ENCODE measurements at regions not wholly inside any gene's neighbourhood (a gene's known extent, or its start where the extent isn't known, plus 50 kb on each side); places are given as distances from the start of the nearest gene placed in this dataset.

DNA sequence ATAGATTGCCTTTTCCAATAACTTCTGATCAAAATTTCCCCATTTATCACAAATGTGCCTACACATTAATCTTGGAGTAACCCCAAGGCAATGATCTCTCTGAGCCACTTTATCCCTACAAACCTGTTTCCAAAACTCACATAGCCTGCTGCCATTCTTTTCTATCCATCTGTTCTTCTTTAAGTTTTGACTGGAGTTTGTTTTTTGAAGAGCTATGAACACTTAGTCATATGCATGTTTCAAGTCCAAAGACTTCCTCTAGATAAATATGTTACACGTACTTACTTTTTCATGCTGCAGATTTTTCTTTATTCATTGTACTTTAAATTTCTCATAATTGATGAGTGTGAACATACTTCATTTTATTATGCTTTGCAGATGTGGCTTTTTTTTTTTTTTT, 488.9 kb upstream of the CITED2 start:
- no peaks in the 10 kb centered on the region for H3K36me3 Mint-ChIP-seq
- no peak for DNase-seq
- H3K27ac Mint-ChIP-seq, result no peak overlapping the region
- no peaks in the 10 kb centered on the region for H3K27me3 Mint-ChIP-seq
- no peaks in the 10 kb centered on the region for H3K9me3 Mint-ChIP-seq
- no peak overlapping the region for H3K4me3 Mint-ChIP-seq
- CTCF ChIA-PET, result no interaction called here
- H3K4me1 Mint-ChIP-seq, result no peaks in the 10 kb centered on the region

GRCh38 chr6:139862311-139862710, 487.9 kb upstream of the CITED2 start:
- Mint-ChIP-seq H3K27me3 (no peaks in the 10 kb centered on the region), H3K9me3 (no peaks in the 10 kb centered on the region), H3K4me1 (no peaks in the 10 kb centered on the region), H3K36me3 (no peaks in the 10 kb centered on the region), H3K4me3 (no peak overlapping the region), H3K27ac (no peak overlapping the region)
- no peak for DNase-seq
- CTCF ChIA-PET, result no interaction called here

- no peaks in the 10 kb centered on the region for H3K27me3 Mint-ChIP-seq
- no peak overlapping the region for H3K4me3 Mint-ChIP-seq
- H3K36me3 Mint-ChIP-seq, result no peaks in the 10 kb centered on the region
- no peaks in the 10 kb centered on the region for H3K4me1 Mint-ChIP-seq
- no peaks in the 10 kb centered on the region for H3K9me3 Mint-ChIP-seq
- DNase-seq, result no peak
- no peak overlapping the region for H3K27ac Mint-ChIP-seq
- CTCF ChIA-PET, result no interaction called here
These were observed 485.8 kb upstream of the CITED2 start for GRCh38 chr6:139860203-139860602.

DNA sequence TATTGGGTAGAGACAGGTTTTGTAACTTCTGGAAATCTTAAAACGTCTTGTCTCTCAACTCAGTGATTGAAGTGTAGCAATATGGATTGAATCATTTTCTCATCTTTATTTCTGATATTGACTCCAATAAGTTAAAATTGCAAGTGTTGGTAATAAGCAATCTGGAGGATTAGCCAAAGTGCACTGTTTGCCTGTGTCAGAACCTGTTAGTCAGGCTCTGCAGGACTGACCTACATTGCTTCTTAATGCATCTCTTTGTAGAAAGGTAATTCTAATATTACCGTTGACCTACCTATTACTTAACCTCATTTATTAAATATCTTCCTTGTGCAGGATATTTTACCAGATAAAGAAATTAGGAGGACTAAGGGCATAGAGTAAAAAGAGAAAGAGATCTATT, 484.0 kb upstream of the CITED2 start:
- Mint-ChIP-seq H3K27ac (no peak overlapping the region), H3K4me3 (no peak overlapping the region), H3K27me3 (no peaks in the 10 kb centered on the region), H3K9me3 (no peaks in the 10 kb centered on the region), H3K36me3 (no peaks in the 10 kb centered on the region), H3K4me1 (no peaks in the 10 kb centered on the region)
- CTCF ChIA-PET, result no interaction called here
- no peak for DNase-seq

DNA sequence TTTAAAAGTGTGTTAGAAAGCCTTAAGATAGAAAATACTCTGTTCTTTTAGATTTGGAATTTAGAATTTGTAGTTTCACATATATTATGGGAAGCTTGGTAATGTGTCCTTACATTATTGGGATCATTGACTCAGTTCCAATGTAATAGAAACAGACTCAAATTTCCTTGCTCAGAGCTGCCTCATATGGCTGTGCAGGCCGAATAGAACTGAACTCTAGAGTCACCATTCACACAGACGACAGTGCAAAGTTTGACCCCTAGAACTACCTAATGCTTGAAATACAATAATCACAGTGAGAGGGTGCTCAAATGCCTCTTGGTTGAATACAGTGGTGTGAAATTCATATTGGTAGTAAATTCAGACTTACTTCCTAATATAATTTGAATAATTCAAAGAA, 482.7 kb upstream of the CITED2 start:
- Mint-ChIP-seq H3K4me1 (no peaks in the 10 kb centered on the region), H3K36me3 (no peaks in the 10 kb centered on the region), H3K4me3 (no peak overlapping the region), H3K27me3 (no peaks in the 10 kb centered on the region), H3K9me3 (no peaks in the 10 kb centered on the region), H3K27ac (no peak overlapping the region)
- CTCF ChIA-PET, result no interaction called here
- no peak for DNase-seq

DNA sequence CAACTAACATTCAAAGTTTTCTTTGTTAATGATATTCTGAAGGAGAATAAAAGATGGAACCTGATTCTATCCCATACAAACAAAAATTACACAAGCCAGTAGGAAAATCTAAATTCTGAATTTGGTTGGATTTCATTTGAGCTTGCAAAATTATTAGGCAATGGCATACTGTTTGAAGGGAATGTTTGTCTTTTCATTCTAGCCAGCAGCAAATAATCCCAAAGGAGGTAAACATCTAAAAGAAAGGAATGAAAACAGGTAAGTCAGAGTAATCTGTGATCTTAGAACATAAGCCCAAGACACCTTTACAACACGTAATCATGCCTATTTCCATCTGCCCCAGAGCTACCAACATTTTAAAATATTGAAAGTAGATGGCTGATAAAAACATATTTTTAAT, 482.1 kb upstream of the CITED2 start:
- H3K27ac Mint-ChIP-seq, result no peak overlapping the region
- H3K36me3 Mint-ChIP-seq, result no peaks in the 10 kb centered on the region
- DNase-seq, result no peak
- H3K4me1 Mint-ChIP-seq, result no peaks in the 10 kb centered on the region
- no peaks in the 10 kb centered on the region for H3K9me3 Mint-ChIP-seq
- H3K27me3 Mint-ChIP-seq, result no peaks in the 10 kb centered on the region
- H3K4me3 Mint-ChIP-seq, result no peak overlapping the region
- CTCF ChIA-PET, result no interaction called here

- no peaks in the 10 kb centered on the region for H3K9me3 Mint-ChIP-seq
- no peaks in the 10 kb centered on the region for H3K4me1 Mint-ChIP-seq
- no peak for DNase-seq
- H3K4me3 Mint-ChIP-seq, result no peak overlapping the region
- no peaks in the 10 kb centered on the region for H3K27me3 Mint-ChIP-seq
- H3K36me3 Mint-ChIP-seq, result no peaks in the 10 kb centered on the region
- CTCF ChIA-PET, result no interaction called here
- no peak overlapping the region for H3K27ac Mint-ChIP-seq
These were observed 481.3 kb upstream of the CITED2 start for GRCh38 chr6:139855671-139856311.

DNA sequence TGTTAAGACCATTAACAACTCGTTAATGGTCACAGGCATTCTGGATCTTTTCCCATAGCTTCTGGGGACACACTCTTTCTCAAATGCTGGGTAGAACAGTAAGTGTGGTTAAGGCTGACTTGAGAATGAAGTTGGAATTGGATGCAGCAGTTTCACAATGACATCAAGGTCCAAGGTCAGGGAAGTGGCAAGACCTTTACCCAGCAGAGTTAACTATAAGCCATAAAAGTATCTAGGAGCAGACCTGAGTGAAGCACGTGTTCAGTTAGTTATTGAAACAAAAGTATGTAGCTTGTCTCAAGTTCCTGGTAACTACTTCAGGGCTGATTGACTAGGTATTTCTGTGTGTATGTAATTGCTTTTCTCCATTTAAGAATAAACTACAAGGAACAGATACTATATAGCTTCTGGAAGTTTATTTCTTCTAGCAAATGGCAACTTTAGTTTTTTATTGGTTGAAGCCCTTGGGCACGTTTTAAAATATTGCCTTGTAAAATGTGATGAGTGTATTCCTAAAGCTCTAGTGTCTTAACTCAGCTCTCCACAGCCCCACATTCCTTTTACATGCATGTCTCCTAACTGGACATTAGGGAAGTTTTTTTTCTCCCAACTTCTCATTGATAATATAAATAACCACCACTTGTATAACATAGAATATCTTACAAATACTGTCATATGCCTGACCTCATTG, 479.0 kb upstream of the CITED2 start:
- H3K4me3 Mint-ChIP-seq, result no peak overlapping the region
- H3K4me1 Mint-ChIP-seq, result no peaks in the 10 kb centered on the region
- DNase-seq, result no peak
- H3K27me3 Mint-ChIP-seq, result no peaks in the 10 kb centered on the region
- H3K27ac Mint-ChIP-seq, result no peak overlapping the region
- no peaks in the 10 kb centered on the region for H3K9me3 Mint-ChIP-seq
- CTCF ChIA-PET, result no interaction called here
- H3K36me3 Mint-ChIP-seq, result no peaks in the 10 kb centered on the region

DNA sequence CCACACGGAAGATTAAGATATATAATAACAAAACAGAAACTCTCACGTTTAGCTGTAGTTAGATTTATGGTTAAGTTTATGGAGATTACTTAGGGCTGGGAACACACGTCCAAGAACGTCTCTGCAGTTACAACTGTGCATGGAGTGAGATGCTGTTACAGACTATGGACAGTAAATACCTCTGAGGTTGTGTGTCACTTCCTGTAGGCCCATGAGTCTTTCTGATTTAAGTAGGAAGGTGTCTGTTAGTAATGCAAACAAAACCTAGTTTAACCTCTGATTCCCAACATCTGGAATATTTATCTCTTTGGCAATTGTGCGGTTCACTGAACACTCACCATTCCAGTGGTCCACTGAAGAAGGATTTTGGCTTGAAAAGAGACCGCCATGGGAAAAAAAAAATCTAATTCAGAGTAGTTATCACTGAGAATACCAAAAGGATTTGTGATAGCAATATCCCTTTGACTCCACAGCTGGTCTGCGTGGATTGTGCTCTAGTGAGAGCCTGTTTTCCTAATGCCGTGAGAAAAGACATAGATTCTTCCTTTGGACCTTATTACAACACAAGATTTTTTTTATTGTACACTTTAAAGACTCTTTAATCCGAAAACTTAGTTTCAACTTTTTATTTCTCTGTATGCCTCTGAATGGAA, 478.2 kb upstream of the CITED2 start:
- H3K4me1 Mint-ChIP-seq, result no peaks in the 10 kb centered on the region
- H3K27me3 Mint-ChIP-seq, result no peaks in the 10 kb centered on the region
- H3K4me3 Mint-ChIP-seq, result no peak overlapping the region
- no peaks in the 10 kb centered on the region for H3K36me3 Mint-ChIP-seq
- CTCF ChIA-PET, result no interaction called here
- no peaks in the 10 kb centered on the region for H3K9me3 Mint-ChIP-seq
- no peak overlapping the region for H3K27ac Mint-ChIP-seq
- no peak for DNase-seq

DNA sequence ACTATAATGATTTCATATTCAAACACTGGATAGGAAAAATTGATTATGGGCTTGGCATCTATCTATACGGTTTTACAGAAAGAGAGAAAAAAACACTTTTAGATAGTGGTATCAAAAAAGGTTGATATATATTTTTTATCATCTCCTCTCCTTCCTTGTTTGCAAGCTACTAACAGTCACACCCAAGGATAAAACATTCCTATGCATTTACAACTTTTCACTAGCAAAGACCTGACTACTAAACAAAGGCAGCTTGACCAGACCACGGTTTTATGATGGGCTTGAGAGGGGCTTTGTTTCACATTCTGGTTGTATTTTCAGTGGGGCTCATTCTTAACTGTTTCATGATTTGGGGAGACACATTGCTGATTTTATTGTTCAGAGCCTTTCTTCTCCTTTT, 477.6 kb upstream of the CITED2 start:
- Mint-ChIP-seq H3K36me3 (no peaks in the 10 kb centered on the region), H3K27ac (no peak overlapping the region), H3K27me3 (no peaks in the 10 kb centered on the region), H3K4me3 (no peak overlapping the region), H3K9me3 (no peaks in the 10 kb centered on the region), H3K4me1 (no peaks in the 10 kb centered on the region)
- CTCF ChIA-PET, result no interaction called here
- no peak for DNase-seq

GRCh38 chr6:139851206-139851605, 476.8 kb upstream of the CITED2 start:
- CTCF ChIA-PET, result no interaction called here
- no peaks in the 10 kb centered on the region for H3K36me3 Mint-ChIP-seq
- no peaks in the 10 kb centered on the region for H3K4me1 Mint-ChIP-seq
- H3K9me3 Mint-ChIP-seq, result no peaks in the 10 kb centered on the region
- no peak overlapping the region for H3K27ac Mint-ChIP-seq
- no peak for DNase-seq
- no peak overlapping the region for H3K4me3 Mint-ChIP-seq
- no peaks in the 10 kb centered on the region for H3K27me3 Mint-ChIP-seq

DNA sequence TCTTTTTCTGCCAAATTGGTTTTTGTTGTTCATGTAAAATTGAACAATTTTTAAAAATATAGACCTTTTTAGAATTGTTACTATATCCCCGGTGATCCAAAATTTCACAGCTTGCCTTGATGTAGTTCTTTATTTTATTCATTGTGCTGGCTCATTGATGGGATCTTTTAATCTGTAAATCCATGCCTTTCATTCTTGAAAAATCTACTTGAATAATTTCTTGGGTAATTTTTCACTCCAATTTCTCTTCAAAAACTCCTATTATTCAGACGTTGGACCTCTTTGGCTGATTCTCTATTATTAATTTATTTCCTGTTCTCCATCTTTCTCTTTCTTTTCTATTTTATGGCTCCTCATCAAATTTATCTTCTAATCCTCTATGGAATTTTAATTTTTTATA, 476.1 kb upstream of the CITED2 start:
- no peak for DNase-seq
- Mint-ChIP-seq H3K36me3 (no peaks in the 10 kb centered on the region), H3K9me3 (no peaks in the 10 kb centered on the region), H3K27me3 (no peaks in the 10 kb centered on the region), H3K4me3 (no peak overlapping the region), H3K4me1 (no peaks in the 10 kb centered on the region), H3K27ac (no peak overlapping the region)
- CTCF ChIA-PET, result no interaction called here

DNA sequence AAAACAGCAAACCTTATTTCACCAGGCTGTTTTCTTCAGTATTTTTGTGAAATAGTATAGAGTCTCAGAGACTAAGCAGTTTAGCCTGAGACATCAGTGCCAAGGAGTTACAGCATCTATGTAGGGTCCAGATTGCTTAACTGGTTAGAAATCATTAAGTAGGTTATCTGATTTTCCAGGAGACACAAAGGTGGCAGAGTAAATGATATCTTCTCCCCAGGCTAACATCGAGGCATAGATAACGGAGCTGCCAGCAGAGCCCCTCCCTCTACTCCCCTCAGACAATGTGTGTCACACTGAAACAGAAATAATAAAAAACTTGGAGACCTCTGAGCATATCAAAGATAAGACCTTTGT, 473.0 kb upstream of the CITED2 start:
- Mint-ChIP-seq H3K27me3 (no peaks in the 10 kb centered on the region), H3K9me3 (no peaks in the 10 kb centered on the region), H3K4me1 (no peaks in the 10 kb centered on the region), H3K27ac (no peak overlapping the region), H3K36me3 (no peaks in the 10 kb centered on the region), H3K4me3 (no peak overlapping the region)
- DNase-seq, result no peak
- CTCF ChIA-PET, result no interaction called here

- Mint-ChIP-seq H3K36me3 (no peaks in the 10 kb centered on the region), H3K4me3 (no peak overlapping the region), H3K4me1 (no peaks in the 10 kb centered on the region), H3K27ac (no peak overlapping the region), H3K9me3 (no peaks in the 10 kb centered on the region), H3K27me3 (no peaks in the 10 kb centered on the region)
- CTCF ChIA-PET, result no interaction called here
- no peak for DNase-seq
These were observed 472.3 kb upstream of the CITED2 start for GRCh38 chr6:139846538-139847456.

DNA sequence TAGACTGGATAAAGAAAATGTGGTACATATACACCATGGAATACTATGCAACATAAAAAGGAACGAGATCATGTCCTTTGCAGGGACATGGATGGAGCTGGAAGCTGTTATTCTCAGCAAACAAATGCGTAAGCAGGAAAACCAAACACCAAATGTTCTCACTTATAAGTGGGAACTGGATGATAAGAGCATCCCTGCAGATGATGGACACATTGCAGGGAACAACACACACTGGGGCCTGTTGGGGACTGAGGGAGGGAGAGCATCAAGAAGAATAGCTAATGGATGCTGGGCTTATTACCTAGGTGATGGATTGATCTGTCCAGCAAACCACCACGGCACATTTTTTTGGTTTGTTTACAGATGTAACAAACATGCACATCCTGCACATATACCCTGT, 470.5 kb upstream of the CITED2 start:
- H3K27me3 Mint-ChIP-seq, result no peaks in the 10 kb centered on the region
- H3K27ac Mint-ChIP-seq, result no peak overlapping the region
- no peaks in the 10 kb centered on the region for H3K36me3 Mint-ChIP-seq
- CTCF ChIA-PET, result no interaction called here
- H3K4me3 Mint-ChIP-seq, result no peak overlapping the region
- no peaks in the 10 kb centered on the region for H3K9me3 Mint-ChIP-seq
- H3K4me1 Mint-ChIP-seq, result no peaks in the 10 kb centered on the region
- DNase-seq, result no peak
